Neural cell (in vitro differentiated cells): ENCODE measurements at regions not wholly inside any gene's neighbourhood (a gene's known extent, or its start where the extent isn't known, plus 50 kb on each side); places are given as distances from the start of the nearest gene placed in this dataset.

Experiments used
- H2AFZ ChIP-seq: fragments of 200-600, 300-800 bp; sonication (generic), shearing (Covaris generic); 2 replicates; pipeline ENCODE4 v1.6.0; 2014; ENCODE audit warnings: low read depth, mild to moderate bottlenecking, antibody characterized with exemption, low read length, moderate library complexity
- H3F3A ChIP-seq: fragments of 200-600 bp; shearing (Covaris generic); 2 replicates; pipeline ENCODE4 v1.6.1; 2016; ENCODE audit warnings: mild to moderate bottlenecking, moderate library complexity, mixed read lengths, antibody characterized with exemption, low read length; ENCODE audit not compliant: insufficient read depth, poor library complexity, severe bottlenecking
- H3K27ac ChIP-seq: fragments of 200-600, 300-800 bp; sonication (generic), shearing (Covaris generic); 2 replicates; pipeline ENCODE4 v1.5.1; 2014; ENCODE audit warnings: mild to moderate bottlenecking, low read length, moderate library complexity
- H3K27me3 ChIP-seq: fragments of 300-800, 200-600 bp; sonication (generic), shearing (Covaris generic); 2 replicates; pipeline ENCODE4 v1.6.0; 2014; ENCODE audit warnings: mild to moderate bottlenecking, low read depth, low read length, moderate library complexity; ENCODE audit not compliant: insufficient read depth
- H3K36me3 ChIP-seq: fragments of 300-800, 200-600 bp; sonication (generic), shearing (Covaris generic); 2 replicates; pipeline ENCODE4 v1.5.1; 2014; ENCODE audit warnings: mild to moderate bottlenecking, antibody characterized with exemption, low read length, moderate library complexity; ENCODE audit not compliant: insufficient read depth
- H3K4me2 ChIP-seq: fragments of 300-800, 200-600 bp; sonication (generic), shearing (Covaris generic); 2 replicates; pipeline ENCODE4 v1.6.0; 2014; ENCODE audit warnings: mild to moderate bottlenecking, low read length
- H3K4me3 ChIP-seq: fragments of 300-800, 200-600 bp; sonication (generic), shearing (Covaris generic); 2 replicates; pipeline ENCODE4 v1.5.1; 2014; ENCODE audit warnings: mild to moderate bottlenecking, low read length, moderate library complexity
- H3K79me2 ChIP-seq: fragments of 200-600 bp; shearing (Covaris generic); replicated peaks from 2 replicates; pipeline ENCODE4 v1.6.0; 2014; ENCODE audit warnings: mild to moderate bottlenecking, low read length, moderate library complexity; ENCODE audit not compliant: insufficient read depth
- H3K9ac ChIP-seq: fragments of 300-800, 200-600 bp; sonication (generic), shearing (Covaris generic); 2 replicates; pipeline ENCODE4 v1.6.1; 2016; ENCODE audit warnings: mild to moderate bottlenecking, low read length, mixed read lengths
- H3K9me2 ChIP-seq: fragments of 200-600 bp; shearing (Covaris generic); 2 replicates; pipeline ENCODE4 v1.6.1; 2016; ENCODE audit warnings: mild to moderate bottlenecking, low read length, mixed read lengths; ENCODE audit not compliant: insufficient read depth
- H3K9me3 ChIP-seq: fragments of 200-600, 300-800 bp; sonication (generic), shearing (Covaris generic); 2 replicates; pipeline ENCODE4 v1.6.1; 2016; ENCODE audit warnings: mild to moderate bottlenecking, mixed run types, low read length, moderate library complexity, mixed read lengths
- H4K20me1 ChIP-seq: fragments of 200-600 bp; shearing (Covaris generic); 2 replicates; pipeline ENCODE4 v1.6.1; 2016; ENCODE audit warnings: mild to moderate bottlenecking, mixed run types; ENCODE audit not compliant: insufficient read depth
- CTCF ChIP-seq: fragments of 450-650 bp; IDR thresholded peaks from 2 replicates; pipeline ENCODE4 v1.5.1; 2014; ENCODE audit warnings: antibody characterized with exemption, mild to moderate bottlenecking, moderate library complexity; ENCODE audit not compliant: poor library complexity, severe bottlenecking
- EP300 ChIP-seq: fragments of 450-650 bp; conservative IDR thresholded peaks from 2 replicates; pipeline ENCODE4 v1.6.1; 2014; ENCODE audit warnings: antibody characterized with exemption, mild to moderate bottlenecking, moderate library complexity; ENCODE audit not compliant: poor library complexity, severe bottlenecking
- EZH2 ChIP-seq: fragments of 200-600, 300-800 bp; shearing (Covaris generic), sonication (generic); IDR thresholded peaks from 2 replicates; pipeline ENCODE4 v1.6.1; 2014; ENCODE audit warnings: antibody characterized with exemption, low read length, borderline replicate concordance, mild to moderate bottlenecking; ENCODE audit not compliant: insufficient read depth, poor library complexity, severe bottlenecking
- MXI1 ChIP-seq: fragments of 450-650 bp; conservative IDR thresholded peaks from 2 replicates; pipeline ENCODE4 v1.6.1; 2014; ENCODE audit warnings: antibody characterized with exemption, mild to moderate bottlenecking; ENCODE audit not compliant: poor library complexity, severe bottlenecking
- POLR2AphosphoS5 ChIP-seq: IDR thresholded peaks from 2 replicates; pipeline ENCODE4 v1.6.1; 2012
- RAD21 ChIP-seq: fragments of 450-650 bp; conservative IDR thresholded peaks from 2 replicates; pipeline ENCODE4 v1.6.1; 2014; ENCODE audit warnings: antibody characterized with exemption, mild to moderate bottlenecking, moderate library complexity
- REST ChIP-seq: IDR thresholded peaks from 2 replicates; pipeline ENCODE4 v1.6.1; 2012; ENCODE audit warnings: borderline replicate concordance
- SMC3 ChIP-seq: fragments of 450-650 bp; conservative IDR thresholded peaks from 2 replicates; pipeline ENCODE4 v1.6.1; 2014; ENCODE audit warnings: antibody characterized with exemption, mild to moderate bottlenecking, moderate library complexity; ENCODE audit not compliant: poor library complexity
- TAF1 ChIP-seq: IDR thresholded peaks from 2 replicates; pipeline ENCODE4 v1.6.1; 2012; ENCODE audit warnings: low read depth

- no peak overlapping the region for H3K9ac ChIP-seq
- no peak overlapping the region for H3K4me2 ChIP-seq
- no peak overlapping the region for H3K4me3 ChIP-seq
- TF ChIP-seq MXI1 (no peak), SMC3 (no peak), POLR2AphosphoS5 (no peak), EZH2 (no peak), TAF1 (no peak), REST (no peak), EP300 (no peak), RAD21 (no peak), CTCF (no peak)
- H4K20me1 ChIP-seq: no peaks in the 10 kb centered on the region
- no peaks in the 10 kb centered on the region for H3K9me2 ChIP-seq
- H3K27ac ChIP-seq: no peak overlapping the region
- no peak overlapping the region for H2AFZ ChIP-seq
- H3K27me3 ChIP-seq: no peaks in the 10 kb centered on the region
- H3K36me3 ChIP-seq: no peaks in the 10 kb centered on the region
- no peaks in the 10 kb centered on the region for H3K9me3 ChIP-seq
- H3K79me2 ChIP-seq: no peaks in the 10 kb centered on the region
- no peaks in the 10 kb centered on the region for H3F3A ChIP-seq
These were observed 95.1 kb upstream of the SLC35G4 start for GRCh38 chr18:11514267-11514666.

GRCh38 chr18:11512096-11513025, 97.0 kb upstream of the SLC35G4 start:
- Histone ChIP-seq H3K79me2 (no peaks in the 10 kb centered on the region), H3K4me2 (no peak overlapping the region), H3K9me2 (no peaks in the 10 kb centered on the region), H3K4me3 (no peak overlapping the region), H3F3A (no peaks in the 10 kb centered on the region), H3K9ac (no peak overlapping the region), H3K36me3 (no peaks in the 10 kb centered on the region), H3K27ac (no peak overlapping the region), H3K9me3 (no peaks in the 10 kb centered on the region), H4K20me1 (no peaks in the 10 kb centered on the region), H3K27me3 (no peaks in the 10 kb centered on the region), H2AFZ (no peak overlapping the region)
- TF ChIP-seq RAD21: peak; percentile 41
- TF ChIP-seq EZH2: no peak
- TF ChIP-seq SMC3: peak; percentile 38
